DND-41 (cell line): ENCODE measurements at regions not wholly inside any gene's neighbourhood (a gene's known extent, or its start where the extent isn't known, plus 50 kb on each side); places are given as distances from the start of the nearest gene placed in this dataset.
A peak's percentile ranks its signal among the peaks of the same experiment; 100 is the strongest.

Source experiments
- ATAC-seq: fragments of 200-7000 bp; cut with Tn5 transposase; 3 replicates; pipeline ENCODE4 v1.9.1; 2021; ENCODE audit warnings: low read depth; ENCODE audit not compliant: insufficient read depth
- DNase-seq: peaks from one replicate; pipeline ENCODE4 v3.0.0-alpha.2; 2020
- H2AFZ ChIP-seq: 2 replicates; pipeline ENCODE4 v1.6.0; 2012; ENCODE audit warnings: low read depth, low read length
- H3K27ac ChIP-seq: 2 replicates; pipeline ENCODE4 v1.5.1; 2012; ENCODE audit warnings: low read length, inconsistent platforms
- H3K27me3 ChIP-seq: fragments of 200-600 bp; sonication (generic); 2 replicates; pipeline ENCODE4 v1.6.0; 2012; ENCODE audit warnings: low read length, mild to moderate bottlenecking, inconsistent platforms; ENCODE audit not compliant: insufficient read depth, poor library complexity
- H3K36me3 ChIP-seq: 2 replicates; pipeline ENCODE4 v1.5.1; 2012; ENCODE audit warnings: low read length, inconsistent platforms; ENCODE audit not compliant: insufficient read depth
- H3K4me1 ChIP-seq: 2 replicates; pipeline ENCODE4 v1.5.1; 2012; ENCODE audit warnings: mild to moderate bottlenecking, low read length; ENCODE audit not compliant: insufficient read depth
- H3K4me2 ChIP-seq: 2 replicates; pipeline ENCODE4 v1.6.0; 2012; ENCODE audit warnings: mild to moderate bottlenecking, moderate library complexity, low read length, inconsistent platforms; ENCODE audit not compliant: insufficient read depth
- H3K4me3 ChIP-seq, 2 experiments: fragments of 200-600 bp in 1 of 2; shearing (Covaris generic) in 1 of 2; 2 replicates each; pipeline ENCODE4 v1.5.1; 2012 to 2016; ENCODE audit warnings: inconsistent platforms in 2 of 2, low read length in 2 of 2, mild to moderate bottlenecking in 2 of 2, low read depth in 1 of 2, moderate library complexity in 1 of 2
- H3K79me2 ChIP-seq: 2 replicates; pipeline ENCODE4 v1.6.0; 2012; ENCODE audit warnings: low read length, inconsistent platforms; ENCODE audit not compliant: insufficient read depth
- H3K9ac ChIP-seq: 2 replicates; pipeline ENCODE4 v1.6.0; 2012; ENCODE audit warnings: low read depth, mild to moderate bottlenecking, inconsistent platforms, low read length, moderate library complexity
- H3K9me3 ChIP-seq: 2 replicates; pipeline ENCODE4 v1.5.1; 2012; ENCODE audit warnings: low read length, moderate library complexity, mild to moderate bottlenecking, inconsistent platforms; ENCODE audit not compliant: insufficient read depth, severe bottlenecking
- H4K20me1 ChIP-seq: 2 replicates; pipeline ENCODE4 v1.6.0; 2012; ENCODE audit warnings: low read length; ENCODE audit not compliant: insufficient read depth
- CTCF ChIP-seq: IDR thresholded peaks from 2 replicates; pipeline ENCODE4 v1.5.1; 2012; ENCODE audit warnings: borderline replicate concordance, low read length, moderate library complexity, mild to moderate bottlenecking; ENCODE audit not compliant: poor library complexity, severe bottlenecking; ENCODE audit errors: extremely low read depth
- EZH2 ChIP-seq: IDR thresholded peaks from 3 replicates; pipeline ENCODE4 v1.6.1; 2012; ENCODE audit warnings: borderline replicate concordance, low read depth, mild to moderate bottlenecking, moderate library complexity, low read length, inconsistent platforms; ENCODE audit not compliant: severe bottlenecking

- H4K20me1 ChIP-seq: no peaks in the 10 kb centered on the region
- no peaks in the 10 kb centered on the region for H3K36me3 ChIP-seq
- peaks cover 1% of the 10 kb centered on the region for H3K27me3 ChIP-seq
- no peak overlapping the region for H3K4me2 ChIP-seq
- H3K27ac ChIP-seq: no peak overlapping the region
- peak; percentile 5 for DNase-seq
- H3K4me3 ChIP-seq: no peak overlapping the region
- no peak overlapping the region for H2AFZ ChIP-seq
- TF ChIP-seq CTCF (peak; percentile 58), EZH2 (no peak)
- no peak overlapping the region for H3K9ac ChIP-seq
- no peaks in the 10 kb centered on the region for H3K79me2 ChIP-seq
- no peaks in the 10 kb centered on the region for H3K4me1 ChIP-seq
- ATAC-seq: no peak
- no peaks in the 10 kb centered on the region for H3K9me3 ChIP-seq
These were observed 57.2 kb upstream of the FOXI2 start for GRCh38 chr10:127679642-127680255.
